Gastrocnemius medialis (tissue), 4 donors: ENCODE measurements at regions not wholly inside any gene's neighbourhood (a gene's known extent, or its start where the extent isn't known, plus 50 kb on each side); places are given as distances from the start of the nearest gene placed in this dataset.

Experiments used
- ATAC-seq, 2 donors: fragments of 150-250 bp; one replicate each; pipeline ENCODE4 v1.9.1; 2016
- DNase-seq, 2 donors: peaks; one replicate each; pipeline ENCODE4 v3.0.0-alpha.2; 2019
- H3K27ac ChIP-seq, 4 donors: fragments of 200-600 bp; sonication (generic); 1 replicate in 1 of 4; 2 replicates in 3 of 4; pipeline ENCODE4 v1.5.1; 2016 to 2018; ENCODE audit warnings: mild to moderate bottlenecking in 2 of 4, moderate library complexity in 1 of 4
- H3K27me3 ChIP-seq, 3 donors: fragments of 200-600 bp; sonication (generic) in 2 of 3; 1 replicate in 1 of 3; 2 replicates in 2 of 3; pipeline versions ENCODE4 v1.5.1 to v1.6.0; 2016 to 2019; ENCODE audit warnings: mild to moderate bottlenecking in 1 of 3, moderate library complexity in 1 of 3
- H3K36me3 ChIP-seq, 2 donors: fragments of 200-600 bp; sonication (generic) in 1 of 2; one replicate each; pipeline ENCODE4 v1.5.1; 2017 to 2018
- H3K4me1 ChIP-seq, 2 donors: fragments of 200-600 bp; sonication (generic) in 1 of 2; one replicate each; pipeline ENCODE4 v1.5.1; 2016 to 2017; ENCODE audit warnings: mild to moderate bottlenecking in 2 of 2
- H3K4me3 ChIP-seq, 4 donors: fragments of 200-600 bp; sonication (generic) in 3 of 4; 1 replicate in 1 of 4; 2 replicates in 3 of 4; pipeline ENCODE4 v1.5.1; 2016 to 2019; ENCODE audit warnings: mild to moderate bottlenecking in 2 of 4
- H3K9me3 ChIP-seq, 3 donors: fragments of 200-600 bp; sonication (generic) in 2 of 3; 1 replicate in 1 of 3; 2 replicates in 2 of 3; pipeline ENCODE4 v1.5.1; 2016 to 2019
- POLR2A ChIP-seq, 2 donors: fragments of 450-650 bp; IDR thresholded peaks; one replicate each; pipeline ENCODE4 v1.6.1; 2017; ENCODE audit warnings: antibody characterized with exemption in 2 of 2, mild to moderate bottlenecking in 2 of 2, moderate library complexity in 2 of 2
- in situ Hi-C, 4 donors: fragments of 200-750 bp; cut with MboI; loops; one replicate each; pipeline versions ENCODE4 v1.15.0 to v1.8.0; 2017; ENCODE audit warnings: low sequenced_read_pairs in 4 of 4
- intact Hi-C: fragments of 100-400 bp; cut with DNase I; formaldehyde crosslinking; loops from one replicate; pipeline ENCODE4 v1.15.1; 2023; ENCODE audit warnings: low total_unique reads
- TF ChIP-seq, protein P1 (sequence below), 5 experiments: fragments of 450-650 bp in 3 of 5; fragments of 200-600 bp in 2 of 5; sonication (generic) in 2 of 5; IDR thresholded peaks in 4 of 5; conservative IDR thresholded peaks in 1 of 5; 1 replicate in 4 of 5; 2 replicates in 1 of 5; pipeline ENCODE4 v1.5.1; 2016 to 2019; ENCODE audit warnings: antibody characterized with exemption in 5 of 5, mild to moderate bottlenecking in 3 of 5, moderate library complexity in 3 of 5

DNA sequence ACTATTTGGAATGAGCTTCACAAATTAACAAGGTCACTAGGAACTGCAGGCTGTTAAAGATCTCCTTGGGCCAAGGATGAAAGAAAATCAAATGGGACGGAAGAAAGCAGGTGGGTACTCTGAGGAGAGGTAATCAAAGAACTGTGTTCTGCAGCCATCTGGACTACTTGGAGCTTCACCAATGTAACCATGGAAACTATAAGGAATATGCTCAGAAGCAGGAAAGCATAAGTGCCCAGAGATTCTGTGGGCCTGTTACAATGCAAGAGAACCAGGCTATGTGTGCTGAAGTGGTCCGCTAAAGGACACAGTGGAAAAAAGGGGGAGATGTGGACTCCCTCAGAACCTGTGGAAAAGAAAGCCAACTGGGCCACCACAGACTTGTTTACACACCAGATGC is 238.5 kb downstream of the PTGER3 start:
- in situ Hi-C loops (no loop called here), intact Hi-C loops (no loop called here)
- H3K4me3 ChIP-seq, result no peak overlapping the region
- DNase-seq (no peak), ATAC-seq (no peak)
- no peaks in the 10 kb centered on the region for H3K27me3 ChIP-seq
- H3K36me3 ChIP-seq, result no peaks in the 10 kb centered on the region
- no peak overlapping the region for H3K27ac ChIP-seq
- no peak for TF ChIP-seq POLR2A (IDR thresholded peaks at IDR 0.05)
- no peaks in the 10 kb centered on the region for H3K9me3 ChIP-seq
- H3K4me1 ChIP-seq, result no peaks in the 10 kb centered on the region

GRCh38 chr1:70811815-70812214 is 235.8 kb downstream of the PTGER3 start:
- in situ Hi-C loops (no loop called here), intact Hi-C loops (no loop called here)
- no peak overlapping the region for H3K27ac ChIP-seq
- H3K4me3 ChIP-seq, result no peak overlapping the region
- DNase-seq (no peak), ATAC-seq (no peak)
- no peaks in the 10 kb centered on the region for H3K4me1 ChIP-seq
- no peaks in the 10 kb centered on the region for H3K9me3 ChIP-seq
- TF ChIP-seq POLR2A (IDR thresholded peaks at IDR 0.05), result no peak
- TF ChIP-seq, protein P1, sequence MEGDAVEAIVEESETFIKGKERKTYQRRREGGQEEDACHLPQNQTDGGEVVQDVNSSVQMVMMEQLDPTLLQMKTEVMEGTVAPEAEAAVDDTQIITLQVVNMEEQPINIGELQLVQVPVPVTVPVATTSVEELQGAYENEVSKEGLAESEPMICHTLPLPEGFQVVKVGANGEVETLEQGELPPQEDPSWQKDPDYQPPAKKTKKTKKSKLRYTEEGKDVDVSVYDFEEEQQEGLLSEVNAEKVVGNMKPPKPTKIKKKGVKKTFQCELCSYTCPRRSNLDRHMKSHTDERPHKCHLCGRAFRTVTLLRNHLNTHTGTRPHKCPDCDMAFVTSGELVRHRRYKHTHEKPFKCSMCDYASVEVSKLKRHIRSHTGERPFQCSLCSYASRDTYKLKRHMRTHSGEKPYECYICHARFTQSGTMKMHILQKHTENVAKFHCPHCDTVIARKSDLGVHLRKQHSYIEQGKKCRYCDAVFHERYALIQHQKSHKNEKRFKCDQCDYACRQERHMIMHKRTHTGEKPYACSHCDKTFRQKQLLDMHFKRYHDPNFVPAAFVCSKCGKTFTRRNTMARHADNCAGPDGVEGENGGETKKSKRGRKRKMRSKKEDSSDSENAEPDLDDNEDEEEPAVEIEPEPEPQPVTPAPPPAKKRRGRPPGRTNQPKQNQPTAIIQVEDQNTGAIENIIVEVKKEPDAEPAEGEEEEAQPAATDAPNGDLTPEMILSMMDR (IDR thresholded peaks at IDR 0.05 in 4 of 5, conservative IDR thresholded peaks at IDR 0.05 in 1 of 5), result no peak
- no peaks in the 10 kb centered on the region for H3K27me3 ChIP-seq
- H3K36me3 ChIP-seq, result no peaks in the 10 kb centered on the region

- no peak for TF ChIP-seq POLR2A (IDR thresholded peaks at IDR 0.05)
- TF ChIP-seq, protein P1 (IDR thresholded peaks at IDR 0.05 in 4 of 5, conservative IDR thresholded peaks at IDR 0.05 in 1 of 5), result no peak
- no peaks in the 10 kb centered on the region for H3K4me1 ChIP-seq
- no peaks in the 10 kb centered on the region for H3K36me3 ChIP-seq
- no peak overlapping the region for H3K27ac ChIP-seq
- no peak for DNase-seq
- H3K27me3 ChIP-seq, result no peaks in the 10 kb centered on the region
- intact Hi-C loops, result no loop called here
- in situ Hi-C loops, result no loop called here
- no peak overlapping the region for H3K4me3 ChIP-seq
- no peak for ATAC-seq
- no peaks in the 10 kb centered on the region for H3K9me3 ChIP-seq
These were observed 235.0 kb downstream of the PTGER3 start for GRCh38 chr1:70812442-70813109.

GRCh38 chr1:70818401-70818800 is 229.2 kb downstream of the PTGER3 start:
- no peak overlapping the region for H3K4me3 ChIP-seq
- ATAC-seq, result no peak
- no peak for DNase-seq

DNA sequence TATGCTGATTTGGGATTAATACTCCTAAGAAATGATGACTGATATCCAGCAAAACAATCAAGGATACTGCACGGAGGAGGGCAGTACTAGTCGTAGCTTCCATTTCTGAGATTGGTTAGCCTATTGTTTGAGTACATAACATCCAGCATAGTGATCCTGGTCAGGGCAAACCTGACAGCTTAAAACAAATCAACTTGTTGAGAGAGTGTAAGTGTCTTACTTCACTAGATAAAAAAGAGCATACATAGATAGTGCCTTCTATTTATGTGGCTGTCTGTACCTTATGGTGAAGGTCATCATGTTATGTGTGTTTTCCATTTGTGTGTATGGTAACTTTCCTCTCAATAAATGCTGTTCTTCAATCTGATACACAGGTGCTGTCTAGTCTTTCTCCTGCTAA is 228.4 kb downstream of the PTGER3 start:
- in situ Hi-C loops, result no loop called here
- Histone ChIP-seq H3K36me3 (no peaks in the 10 kb centered on the region), H3K27ac (no peak overlapping the region), H3K9me3 (no peaks in the 10 kb centered on the region), H3K4me1 (no peaks in the 10 kb centered on the region), H3K4me3 (no peak overlapping the region), H3K27me3 (no peaks in the 10 kb centered on the region)
- intact Hi-C loops, result no loop called here
- TF ChIP-seq, protein P1 (IDR thresholded peaks at IDR 0.05 in 4 of 5, conservative IDR thresholded peaks at IDR 0.05 in 1 of 5), result no peak
- TF ChIP-seq POLR2A (IDR thresholded peaks at IDR 0.05), result no peak
- ATAC-seq (no peak), DNase-seq (no peak)

More at GRCh38 chr1:70818401-70818800, 229.2 kb downstream of the PTGER3 start:
- Histone ChIP-seq H3K27me3 (no peaks in the 10 kb centered on the region), H3K36me3 (no peaks in the 10 kb centered on the region), H3K4me1 (no peaks in the 10 kb centered on the region), H3K9me3 (no peaks in the 10 kb centered on the region), H3K27ac (no peak overlapping the region)
- TF ChIP-seq POLR2A (IDR thresholded peaks at IDR 0.05), result no peak
- TF ChIP-seq, protein P1 (IDR thresholded peaks at IDR 0.05 in 4 of 5, conservative IDR thresholded peaks at IDR 0.05 in 1 of 5), result no peak
- intact Hi-C loops (no loop called here), in situ Hi-C loops (no loop called here)
